ENCODE measurements at regions not wholly inside any gene's neighbourhood (a gene's known extent, or its start where the extent isn't known, plus 50 kb on each side); places are given as distances from the start of the nearest gene placed in this dataset.

- no peak overlapping the region for H3K9ac ChIP-seq (replicated peaks in 1 of 4; ENCODE audit: extremely low read depth in 1 of 4, low read depth in 3 of 4, low read length in 3 of 4)
- 90% methylated on average over 5 of the region's 5 CpGs; no CpG with 5 or more reads in 1 of the 2 experiments for WGBS, 2 experiments (ENCODE audit: extremely low coverage in 1 of 2, insufficient coverage in 1 of 2, insufficient read length in 1 of 2, insufficient replicate concordance in 2 of 2, low coverage in 1 of 2, low lambda C conversion rate in 2 of 2, missing lambda C conversion rate in 1 of 2)
- CTCF ChIA-PET (ENCODE audit: partially characterized antibody) = interaction anchor here (0.6 to 2.7 kb wide), 4 partner anchors 10 to 57 kb away, joined by 3 to 9 read pairs (median 3); no protein-coding TSS in a partner anchor
- no peak for TF ChIP-seq SUZ12 (IDR thresholded peaks at IDR 0.05; ENCODE audit: low read length)
- no peak for TF ChIP-seq EP300 (IDR thresholded peaks at IDR 0.05; ENCODE audit: borderline replicate concordance in 1 of 2, low read depth in 2 of 2, low read length in 2 of 2)
- no peak for TF ChIP-seq NANOG (IDR thresholded peaks at IDR 0.05; ENCODE audit: insufficient read depth, low read depth, low read length, poor library complexity, severe bottlenecking)
- no peak for TF ChIP-seq SP2 (IDR thresholded peaks at IDR 0.05; ENCODE audit: low read length)
- no peak for TF ChIP-seq YY1 (IDR thresholded peaks at IDR 0.05; ENCODE audit: low read depth, low read length)
- TF ChIP-seq CTCF (IDR thresholded peaks at IDR 0.05; ENCODE audit: control extremely low read depth in 1 of 3, insufficient read depth in 1 of 3, low read depth in 1 of 3, low read length in 3 of 3) = no peak
- no peak for TF ChIP-seq TAF7 (optimal IDR thresholded peaks at IDR 0.05; ENCODE audit: borderline replicate concordance, low read depth, low read length)
- TF ChIP-seq RNF2 (IDR thresholded peaks at IDR 0.05; ENCODE audit: borderline replicate concordance, low read depth, low read length, missing control alignments, poor library complexity, severe bottlenecking) = no peak
- TF ChIP-seq SP1 (IDR thresholded peaks at IDR 0.05; ENCODE audit: low read depth, low read length) = no peak
- no peak for TF ChIP-seq TEAD4 (IDR thresholded peaks at IDR 0.05; ENCODE audit: low read depth, low read length)
- no peak for TF ChIP-seq JUN (IDR thresholded peaks at IDR 0.05; ENCODE audit: low read depth, low read length)
These were observed 75.8 kb upstream of the PLET1 start for GRCh38 chr11:112336356-112336886.

More at GRCh38 chr11:112336356-112336886, 75.8 kb upstream of the PLET1 start:
- no peak overlapping the region for H2AFZ ChIP-seq (ENCODE audit: low read length)
- no peak overlapping the region for H3K23ac ChIP-seq (ENCODE audit: insufficient read length)
- H4K91ac ChIP-seq (replicated peaks; ENCODE audit: insufficient read length, low read length) = no peak overlapping the region
- H3K18ac ChIP-seq (ENCODE audit: extremely low read depth, low read length) = no peak overlapping the region
- no peak overlapping the region for H2BK12ac ChIP-seq (ENCODE audit: low read depth, low read length)
- H4K20me1 ChIP-seq (replicated peaks in 1 of 2; ENCODE audit: control insufficient read depth in 1 of 2, insufficient read depth in 2 of 2, low read length in 2 of 2) = peaks cover 0 to 1% of the 10 kb centered on the region in 2 experiments
- H2BK5ac ChIP-seq (ENCODE audit: low read depth, low read length) = no peak overlapping the region
- POLR2A ChIA-PET (ENCODE audit: partially characterized antibody) = no interaction called here
- H2BK20ac ChIP-seq (ENCODE audit: low read length) = no peak overlapping the region
- no peak overlapping the region for H3K4ac ChIP-seq (replicated peaks; ENCODE audit: insufficient read length, low read depth, low read length)
- no peak overlapping the region for H3K14ac ChIP-seq (ENCODE audit: insufficient read length)
- H3K36me3 ChIP-seq (ENCODE audit: control insufficient read depth in 2 of 4, insufficient read depth in 4 of 4, low read length in 3 of 4) = no peaks in the 10 kb centered on the region
- DNase-seq (ENCODE audit: low read depth in 1 of 2, low spot score in 2 of 2) (no peak), FAIRE-seq (no peak)
- no peak overlapping the region for H2BK120ac ChIP-seq (replicated peaks; ENCODE audit: low read depth, low read length)
- no peak overlapping the region for H3K4me2 ChIP-seq (ENCODE audit: insufficient read depth in 1 of 2, low read depth in 2 of 2, low read length in 2 of 2)
- H3K27me3 ChIP-seq (replicated peaks in 1 of 4; ENCODE audit: control insufficient read depth in 3 of 4, extremely low read depth in 1 of 4, insufficient read depth in 3 of 4, low read length in 3 of 4) = no peaks in the 10 kb centered on the region
- H4K8ac ChIP-seq (ENCODE audit: extremely low read depth, insufficient read depth, low read length) = no peak overlapping the region
- no peaks in the 10 kb centered on the region for H3K79me1 ChIP-seq (ENCODE audit: low read depth, low read length)
- H2AK5ac ChIP-seq (ENCODE audit: low read depth, low read length) = no peak overlapping the region
- H4K5ac ChIP-seq (ENCODE audit: insufficient read length, low read depth, low read length) = no peak overlapping the region
- H3K4me3 ChIP-seq (ENCODE audit: extremely low read depth in 1 of 4, insufficient read depth in 2 of 4, low read depth in 3 of 4, low read length in 4 of 4) = no peak overlapping the region
- no peaks in the 10 kb centered on the region for H3K79me2 ChIP-seq (ENCODE audit: control insufficient read depth in 1 of 2, insufficient read depth in 2 of 2, low read length in 2 of 2)
- no peaks in the 10 kb centered on the region for H3K9me3 ChIP-seq (ENCODE audit: insufficient read depth in 2 of 2, low read depth in 1 of 2, low read length in 1 of 2)
- H3K27ac ChIP-seq (ENCODE audit: low read depth, low read length) = no peak overlapping the region
- no peaks in the 10 kb centered on the region for H3K4me1 ChIP-seq (replicated peaks in 1 of 4; ENCODE audit: control insufficient read depth in 3 of 4, insufficient read depth in 4 of 4, low read length in 3 of 4)
- H3K23me2 ChIP-seq (ENCODE audit: low read depth, low read length) = no peaks in the 10 kb centered on the region; the same call in 1 of the 2 replicates
- no peak overlapping the region for H2BK15ac ChIP-seq (ENCODE audit: low read length)
- H3K56ac ChIP-seq (replicated peaks; ENCODE audit: insufficient read length, low read depth, low read length) = no peak overlapping the region

All from H1 (cell line).